ENCODE measurements at regions not wholly inside any gene's neighbourhood (a gene's known extent, or its start where the extent isn't known, plus 50 kb on each side); places are given as distances from the start of the nearest gene placed in this dataset.
A peak's percentile ranks its signal among the peaks of the same experiment; 100 is the strongest.

GRCh38 chr12:75781532-75782046 lies 250.0 kb downstream of the PHLDA1 start (continued):
- TF ChIP-seq ZBTB9 (CRISPR knock-in tag; IDR thresholded peaks at IDR 0.05) (no peak), E2F4 (CRISPR knock-in tag; IDR thresholded peaks at IDR 0.05; ENCODE audit: low read depth) (no peak), ETV1 (tag; conservative IDR thresholded peaks at IDR 0.05; ENCODE audit: low read depth) (no peak), SMARCC2 (IDR thresholded peaks at IDR 0.05; ENCODE audit: low read depth) (peak; percentile 78), ZNF384 (IDR thresholded peaks at IDR 0.05; ENCODE audit: low read depth, low read length) (peak; percentile 88), NFE2L1 (tag; IDR thresholded peaks at IDR 0.05; ENCODE audit: borderline replicate concordance, low read depth) (peak; percentile 67; the same call in 1 of the 2 replicates), MEF2A (IDR thresholded peaks at IDR 0.05; ENCODE audit: control insufficient read depth, low read depth, low read length) (no peak), TAF9B (IDR thresholded peaks at IDR 0.05; ENCODE audit: partially characterized antibody) (peak; percentile 64), FIP1L1 (IDR thresholded peaks at IDR 0.05; ENCODE audit: low read depth, low read length, poor library complexity, severe bottlenecking) (no peak), SRSF9 (IDR thresholded peaks at IDR 0.05; ENCODE audit: borderline replicate concordance, low read depth, low read length) (no peak), RFX1 (IDR thresholded peaks at IDR 0.05) (no peak), PRPF4 (IDR thresholded peaks at IDR 0.05; ENCODE audit: insufficient read depth, low read depth, low read length, poor library complexity, severe bottlenecking) (no peak), ZNF324 (CRISPR knock-in tag; IDR thresholded peaks at IDR 0.05) (no peak), SRF (CRISPR knock-in tag; IDR thresholded peaks at IDR 0.05) (peak in 1 of 2 experiments; percentile 35; a peak in 1 of 4 replicates), NR2F6 (CRISPR knock-in tag; IDR thresholded peaks at IDR 0.05) (no peak), TAL1 (IDR thresholded peaks at IDR 0.05) (peak; percentile 74), VEZF1 (CRISPR knock-in tag; IDR thresholded peaks at IDR 0.05) (no peak; the same call in 1 of the 2 replicates), NCOA1 (IDR thresholded peaks at IDR 0.05; ENCODE audit: low read depth) (0 out of 2 replicates have a peak, but pooled peaks have one; percentile 25), ZC3H4 (CRISPR knock-in tag; IDR thresholded peaks at IDR 0.05; ENCODE audit: borderline replicate concordance) (no peak)
- TF ChIP-seq, protein P1, sequence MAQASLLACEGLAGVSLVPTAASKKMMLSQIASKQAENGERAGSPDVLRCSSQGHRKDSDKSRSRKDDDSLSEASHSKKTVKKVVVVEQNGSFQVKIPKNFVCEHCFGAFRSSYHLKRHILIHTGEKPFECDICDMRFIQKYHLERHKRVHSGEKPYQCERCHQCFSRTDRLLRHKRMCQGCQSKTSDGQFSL (CRISPR knock-in tag; IDR thresholded peaks at IDR 0.05) = no peak
- TF ChIP-seq, protein P1 (tag; IDR thresholded peaks at IDR 0.05) = peak in 1 of 2 experiments; percentile 24; a peak in 1 of 4 replicates
- TF ChIP-seq, protein P2, sequence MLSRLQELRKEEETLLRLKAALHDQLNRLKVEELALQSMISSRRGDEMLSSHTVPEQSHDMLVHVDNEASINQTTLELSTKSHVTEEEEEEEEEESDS (CRISPR knock-in tag; IDR thresholded peaks at IDR 0.05) = no peak
